GM06990 (cell line): ENCODE measurements at regions not wholly inside any gene's neighbourhood (a gene's known extent, or its start where the extent isn't known, plus 50 kb on each side); places are given as distances from the start of the nearest gene placed in this dataset.
"Not testable (repeated sequence)": the region's sequence is repeated elsewhere in the genome, so short reads cannot be mapped to it uniquely, and the experiment has no call there.

ENCODE experiments used
- DNase-seq: peaks from one replicate; pipeline ENCODE4 v3.0.0-alpha.2; 2011; ENCODE audit not compliant: insufficient read length; ENCODE audit errors: extremely low read depth
- H3K27me3 ChIP-seq: replicated peaks from 2 replicates; pipeline ENCODE4 v1.6.0; 2011; ENCODE audit warnings: low read length; ENCODE audit not compliant: control insufficient read depth, insufficient read depth
- H3K36me3 ChIP-seq: 2 replicates; pipeline ENCODE4 v1.5.1; 2011; ENCODE audit warnings: low read length; ENCODE audit not compliant: control insufficient read depth, insufficient read depth
- H3K4me3 ChIP-seq: replicated peaks from 2 replicates; pipeline ENCODE4 v1.5.1; 2011; ENCODE audit warnings: low read depth, mild to moderate bottlenecking, control low read depth, low read length
- CTCF ChIP-seq: IDR thresholded peaks from 2 replicates; pipeline ENCODE4 v1.5.1; 2011; ENCODE audit warnings: low read length, control low read depth, mild to moderate bottlenecking, inconsistent platforms; ENCODE audit not compliant: insufficient read depth, poor library complexity, severe bottlenecking

- DNase-seq: no peak
- H3K27me3 ChIP-seq: no peaks in the 10 kb centered on the region; the same call in 1 of the 2 replicates
- no peak for TF ChIP-seq CTCF
- no peak overlapping the region for H3K4me3 ChIP-seq
- no peaks in the 10 kb centered on the region for H3K36me3 ChIP-seq
These were observed 157.9 kb downstream of the SHANK2 start for GRCh38 chr11:71094296-71095077.

GRCh38 chr11:71093783-71094182 lies 158.6 kb downstream of the SHANK2 start:
- Histone ChIP-seq H3K4me3 (no peak overlapping the region), H3K27me3 (no peaks in the 10 kb centered on the region; the same call in 1 of the 2 replicates), H3K36me3 (no peaks in the 10 kb centered on the region)
- TF ChIP-seq CTCF: no peak
- DNase-seq: no peak

GRCh38 chr11:71091506-71092265 lies 160.7 kb downstream of the SHANK2 start:
- no peak for DNase-seq
- H3K36me3 ChIP-seq: no peaks in the 10 kb centered on the region
- no peaks in the 10 kb centered on the region; the same call in 1 of the 2 replicates for H3K27me3 ChIP-seq
- TF ChIP-seq CTCF: no peak
- H3K4me3 ChIP-seq: no peak overlapping the region

GRCh38 chr11:71089571-71089970 lies 162.8 kb downstream of the SHANK2 start:
- Histone ChIP-seq H3K27me3 (no peaks in the 10 kb centered on the region; the same call in 1 of the 2 replicates), H3K36me3 (no peaks in the 10 kb centered on the region), H3K4me3 (no peak overlapping the region)
- no peak for DNase-seq
- no peak for TF ChIP-seq CTCF

GRCh38 chr11:71088314-71089215 lies 163.8 kb downstream of the SHANK2 start:
- not testable (repeated sequence) for H3K27me3 ChIP-seq, DNase-seq, H3K4me3 ChIP-seq, H3K36me3 ChIP-seq
